ENCODE measurements at regions not wholly inside any gene's neighbourhood (a gene's known extent, or its start where the extent isn't known, plus 50 kb on each side); places are given as distances from the start of the nearest gene placed in this dataset.

DNA sequence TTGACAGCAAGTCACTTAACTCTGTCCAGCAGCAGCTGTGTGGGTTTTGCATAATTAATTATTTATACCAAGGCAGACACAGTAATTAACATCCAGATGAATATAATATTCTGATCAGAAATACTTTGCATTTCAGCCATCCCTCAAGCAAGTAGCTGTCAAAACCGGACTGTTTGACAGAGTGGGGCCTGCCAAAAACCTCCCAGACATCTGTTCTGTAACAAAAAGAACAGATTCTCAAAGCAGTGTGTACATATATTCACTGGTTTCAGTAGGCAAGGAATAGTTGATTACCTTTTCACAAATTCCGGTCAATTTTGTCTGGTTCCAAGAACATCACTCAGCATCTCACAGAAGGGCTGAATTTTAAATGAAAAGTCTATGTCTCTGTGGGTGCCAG is 291.6 kb downstream of the CMPK2 start:
- H3K27me3 Mint-ChIP-seq = peaks cover 2% of the 10 kb centered on the region
- no peak overlapping the region for H3K27ac Mint-ChIP-seq
- no peaks in the 10 kb centered on the region for H3K4me1 Mint-ChIP-seq
- no peaks in the 10 kb centered on the region for H3K9me3 Mint-ChIP-seq
- ATAC-seq (ENCODE audit: low read depth) (no peak), DNase-seq (no peak)
- H3K36me3 Mint-ChIP-seq = no peaks in the 10 kb centered on the region
- H3K4me3 Mint-ChIP-seq = no peak overlapping the region
- POLR2A ChIA-PET = no interaction called here

- ATAC-seq (ENCODE audit: low read depth) = no peak
- Mint-ChIP-seq H3K36me3 (no peaks in the 10 kb centered on the region), H3K4me3 (no peak overlapping the region), H3K27ac (no peak overlapping the region), H3K27me3 (peaks cover 2% of the 10 kb centered on the region), H3K9me3 (no peaks in the 10 kb centered on the region), H3K4me1 (no peaks in the 10 kb centered on the region)
- no peak for DNase-seq
- POLR2A ChIA-PET = no interaction called here
These were observed 289.4 kb downstream of the CMPK2 start for GRCh38 chr2:6576302-6576701.

- no peak overlapping the region for H3K27ac Mint-ChIP-seq
- H3K27me3 Mint-ChIP-seq = no peaks in the 10 kb centered on the region
- DNase-seq (no peak), ATAC-seq (ENCODE audit: low read depth) (no peak)
- H3K4me1 Mint-ChIP-seq = no peaks in the 10 kb centered on the region
- H3K4me3 Mint-ChIP-seq = no peak overlapping the region
- H3K9me3 Mint-ChIP-seq = no peaks in the 10 kb centered on the region
- no peaks in the 10 kb centered on the region for H3K36me3 Mint-ChIP-seq
- POLR2A ChIA-PET = no interaction called here
These were observed 287.7 kb downstream of the CMPK2 start for GRCh38 chr2:6577960-6578359.

GRCh38 chr2:6578416-6578815 is 287.3 kb downstream of the CMPK2 start:
- H3K27ac Mint-ChIP-seq = no peak overlapping the region
- DNase-seq (no peak), ATAC-seq (ENCODE audit: low read depth) (no peak)
- H3K36me3 Mint-ChIP-seq = no peaks in the 10 kb centered on the region
- no peaks in the 10 kb centered on the region for H3K27me3 Mint-ChIP-seq
- H3K4me3 Mint-ChIP-seq = no peak overlapping the region
- POLR2A ChIA-PET = no interaction called here
- no peaks in the 10 kb centered on the region for H3K9me3 Mint-ChIP-seq
- no peaks in the 10 kb centered on the region for H3K4me1 Mint-ChIP-seq

DNA sequence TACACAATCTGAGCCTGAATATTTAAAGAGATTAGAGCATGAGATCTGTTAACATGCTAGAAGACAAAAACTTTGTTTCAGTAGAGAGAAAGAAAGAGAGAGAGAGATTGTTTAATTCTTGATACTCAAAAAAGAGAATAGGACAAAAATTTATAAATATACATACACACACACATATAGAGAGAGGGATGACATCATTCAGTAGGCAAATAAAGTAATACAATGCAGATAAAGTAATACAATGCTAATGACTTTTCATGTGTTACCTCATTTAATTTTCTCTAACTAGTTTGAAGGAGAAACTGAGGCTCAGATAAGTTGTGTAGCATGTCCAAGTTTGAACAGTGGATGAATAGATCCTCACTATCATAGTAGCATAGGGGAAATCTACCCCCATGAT is 286.4 kb downstream of the CMPK2 start:
- H3K27me3 Mint-ChIP-seq = no peaks in the 10 kb centered on the region
- no peak for ATAC-seq (ENCODE audit: low read depth)
- H3K9me3 Mint-ChIP-seq = no peaks in the 10 kb centered on the region
- no peaks in the 10 kb centered on the region for H3K36me3 Mint-ChIP-seq
- no peak for DNase-seq
- POLR2A ChIA-PET = no interaction called here
- H3K4me1 Mint-ChIP-seq = no peaks in the 10 kb centered on the region
- no peak overlapping the region for H3K27ac Mint-ChIP-seq
- H3K4me3 Mint-ChIP-seq = no peak overlapping the region

- no peaks in the 10 kb centered on the region for H3K9me3 Mint-ChIP-seq
- POLR2A ChIA-PET = no interaction called here
- H3K36me3 Mint-ChIP-seq = no peaks in the 10 kb centered on the region
- H3K4me3 Mint-ChIP-seq = no peak overlapping the region
- DNase-seq = no peak
- no peak overlapping the region for H3K27ac Mint-ChIP-seq
- no peaks in the 10 kb centered on the region for H3K27me3 Mint-ChIP-seq
- no peak for ATAC-seq (ENCODE audit: low read depth)
- H3K4me1 Mint-ChIP-seq = no peaks in the 10 kb centered on the region
These were observed 284.7 kb downstream of the CMPK2 start for GRCh38 chr2:6580982-6581381.

DNA sequence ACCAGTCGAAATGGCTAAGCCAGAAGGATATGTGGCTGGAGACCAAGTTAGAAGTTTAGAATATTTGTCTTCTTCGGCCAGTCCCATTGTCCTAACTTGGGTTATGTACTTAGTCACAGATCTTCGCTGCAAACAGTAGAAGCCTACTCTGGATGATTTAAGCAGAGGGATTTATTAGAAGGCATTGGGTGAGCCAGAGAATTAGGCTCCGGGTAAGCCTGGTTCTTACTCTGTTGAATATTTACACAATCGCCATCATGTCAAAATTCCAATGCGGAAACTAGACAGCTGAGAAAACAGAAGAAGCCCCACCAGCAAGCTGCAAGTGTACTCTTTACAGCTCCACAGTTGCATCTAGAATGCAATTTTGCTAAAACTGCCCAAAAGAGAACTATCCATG is 276.6 kb downstream of the CMPK2 start:
- H3K27me3 Mint-ChIP-seq = no peaks in the 10 kb centered on the region
- no peak overlapping the region for H3K27ac Mint-ChIP-seq
- no peaks in the 10 kb centered on the region for H3K36me3 Mint-ChIP-seq
- H3K4me3 Mint-ChIP-seq = no peak overlapping the region
- no peaks in the 10 kb centered on the region for H3K4me1 Mint-ChIP-seq
- no peaks in the 10 kb centered on the region for H3K9me3 Mint-ChIP-seq
- ATAC-seq (ENCODE audit: low read depth) (no peak), DNase-seq (no peak)
- POLR2A ChIA-PET = no interaction called here

DNA sequence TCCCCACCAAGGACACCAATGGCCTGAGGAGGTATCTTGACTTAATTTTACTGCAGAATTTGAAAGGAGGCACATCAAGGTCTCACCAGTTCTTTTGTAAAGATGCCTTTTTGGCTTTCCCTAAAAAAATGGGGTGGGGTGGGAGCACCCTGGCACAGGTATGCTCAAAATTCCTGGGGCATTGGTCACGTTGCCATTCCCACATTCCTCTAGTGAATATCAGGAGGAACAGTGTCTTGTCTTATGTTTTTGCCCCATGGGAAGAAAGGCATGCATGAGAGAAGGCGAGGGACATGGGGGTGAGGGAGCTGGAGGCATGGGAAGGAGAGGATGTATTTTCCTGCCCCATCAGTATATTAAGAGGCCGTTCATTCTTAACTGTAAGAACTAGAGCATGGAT is 275.3 kb downstream of the CMPK2 start:
- no peaks in the 10 kb centered on the region for H3K27me3 Mint-ChIP-seq
- H3K4me1 Mint-ChIP-seq = no peaks in the 10 kb centered on the region
- H3K9me3 Mint-ChIP-seq = no peaks in the 10 kb centered on the region
- no peaks in the 10 kb centered on the region for H3K36me3 Mint-ChIP-seq
- H3K4me3 Mint-ChIP-seq = no peak overlapping the region
- POLR2A ChIA-PET = no interaction called here
- H3K27ac Mint-ChIP-seq = no peak overlapping the region
- DNase-seq (no peak), ATAC-seq (ENCODE audit: low read depth) (no peak)

DNA sequence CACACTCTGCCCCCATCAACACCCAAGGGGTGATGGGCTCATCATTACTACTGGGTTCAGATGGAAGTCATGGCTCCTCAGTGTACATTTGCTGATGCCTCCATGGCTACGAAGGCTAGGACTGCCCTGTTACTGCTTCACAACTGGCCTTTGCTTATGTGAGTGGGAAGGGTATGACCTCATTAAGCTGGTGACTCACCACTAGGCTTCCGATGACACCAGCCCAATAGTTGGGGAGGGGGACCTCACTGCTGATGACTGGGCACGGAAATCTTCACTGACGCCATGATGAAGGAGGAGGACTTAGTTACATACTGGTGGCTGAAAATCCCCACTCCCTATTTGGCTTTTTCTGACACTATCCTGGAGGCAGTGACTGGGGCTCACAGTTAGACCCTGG is 263.2 kb downstream of the CMPK2 start:
- ATAC-seq (ENCODE audit: low read depth) = no peak
- no peak overlapping the region for H3K4me3 Mint-ChIP-seq
- H3K4me1 Mint-ChIP-seq = no peaks in the 10 kb centered on the region
- no peak overlapping the region for H3K27ac Mint-ChIP-seq
- H3K27me3 Mint-ChIP-seq = peaks cover 3% of the 10 kb centered on the region
- no peaks in the 10 kb centered on the region for H3K36me3 Mint-ChIP-seq
- DNase-seq = no peak
- POLR2A ChIA-PET = no interaction called here
- H3K9me3 Mint-ChIP-seq = no peaks in the 10 kb centered on the region

DNA sequence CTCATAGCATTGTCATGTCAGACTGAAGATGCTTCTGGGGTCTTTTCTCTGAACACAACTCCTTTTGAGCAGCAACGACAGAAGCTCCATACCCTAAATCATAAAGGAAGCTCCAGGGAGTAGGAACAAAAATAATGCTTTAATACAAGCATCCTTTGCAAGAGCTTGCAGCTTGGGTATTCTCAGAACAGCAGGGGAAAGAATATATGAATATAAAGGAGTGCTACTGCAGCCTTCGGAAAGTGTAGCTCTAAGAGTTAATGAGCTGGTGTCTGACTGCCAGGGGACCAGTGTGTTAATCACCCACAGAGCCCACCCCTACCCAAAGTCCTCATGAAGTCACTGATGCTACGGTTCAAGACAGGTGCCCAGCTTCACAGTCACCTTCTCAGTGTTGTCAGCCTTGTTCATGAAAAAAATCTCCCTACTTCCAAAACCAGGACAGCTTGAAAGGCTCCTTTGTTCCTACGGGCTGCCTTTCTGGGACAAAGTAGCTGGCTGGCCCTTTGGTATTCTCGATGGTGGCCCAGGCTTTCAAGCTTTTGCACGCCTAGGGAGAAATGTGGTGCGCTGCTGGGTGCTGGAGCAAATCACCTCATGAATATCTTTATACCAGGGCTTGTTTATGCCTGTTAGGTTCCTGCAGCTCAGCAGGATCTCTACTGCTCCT is 259.7 kb downstream of the CMPK2 start:
- ATAC-seq (ENCODE audit: low read depth) = no peak
- no peaks in the 10 kb centered on the region for H3K27me3 Mint-ChIP-seq
- POLR2A ChIA-PET = no interaction called here
- no peaks in the 10 kb centered on the region for H3K9me3 Mint-ChIP-seq
- H3K4me3 Mint-ChIP-seq = no peak overlapping the region
- no peaks in the 10 kb centered on the region for H3K36me3 Mint-ChIP-seq
- H3K4me1 Mint-ChIP-seq = no peaks in the 10 kb centered on the region
- DNase-seq = no peak
- no peak overlapping the region for H3K27ac Mint-ChIP-seq

DNA sequence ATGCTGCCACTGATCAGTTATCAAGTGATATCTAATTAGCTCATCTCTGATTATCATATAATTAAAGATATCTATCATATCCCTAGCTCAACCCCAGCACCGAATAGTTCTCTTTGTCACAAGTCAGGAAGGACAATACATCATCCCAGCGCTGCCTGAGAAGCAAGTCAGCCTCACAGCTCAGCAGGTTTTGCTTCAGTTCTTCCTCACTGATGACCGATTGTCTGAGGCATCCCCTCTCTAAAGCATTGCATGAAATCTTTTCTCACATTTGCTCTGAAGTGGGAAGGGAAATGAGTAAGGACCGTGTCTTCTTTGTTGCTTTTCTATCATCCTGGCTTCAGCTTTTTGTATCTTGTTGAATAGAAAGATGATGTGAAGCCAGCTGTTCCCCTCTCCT is 247.9 kb downstream of the CMPK2 start:
- Mint-ChIP-seq H3K4me1 (no peaks in the 10 kb centered on the region), H3K9me3 (no peaks in the 10 kb centered on the region), H3K4me3 (no peak overlapping the region), H3K27ac (no peak overlapping the region), H3K36me3 (no peaks in the 10 kb centered on the region), H3K27me3 (no peaks in the 10 kb centered on the region)
- ATAC-seq (ENCODE audit: low read depth) (no peak), DNase-seq (no peak)
- POLR2A ChIA-PET = no interaction called here

- no peak overlapping the region for H3K4me3 Mint-ChIP-seq
- no peak for DNase-seq
These were observed 247.5 kb downstream of the CMPK2 start for GRCh38 chr2:6618201-6618600.

DNA sequence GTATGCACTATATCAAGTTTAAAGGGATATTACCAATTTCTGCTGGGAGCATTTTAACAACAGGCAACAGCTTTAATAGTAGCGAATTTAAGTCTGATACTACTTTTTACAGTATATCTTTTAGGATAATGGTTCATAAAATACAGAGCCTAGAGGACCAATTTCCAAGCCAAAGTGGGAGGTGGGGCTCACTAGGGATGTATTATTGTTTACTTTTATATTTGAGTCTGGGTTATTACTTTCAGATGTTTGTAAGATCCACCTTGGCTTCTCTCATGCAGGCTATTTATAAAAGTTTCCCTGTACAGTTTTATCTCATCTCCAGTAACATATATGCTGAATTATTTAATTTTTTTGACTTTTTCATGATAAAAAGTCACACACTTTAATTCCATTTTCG is 242.0 kb downstream of the CMPK2 start:
- H3K27me3 Mint-ChIP-seq = no peaks in the 10 kb centered on the region
- no peaks in the 10 kb centered on the region for H3K9me3 Mint-ChIP-seq
- no peaks in the 10 kb centered on the region for H3K36me3 Mint-ChIP-seq
- POLR2A ChIA-PET = no interaction called here
- no peaks in the 10 kb centered on the region for H3K4me1 Mint-ChIP-seq
- DNase-seq = no peak
- no peak for ATAC-seq (ENCODE audit: low read depth)
- H3K27ac Mint-ChIP-seq = no peak overlapping the region
- H3K4me3 Mint-ChIP-seq = no peak overlapping the region

More at GRCh38 chr2:6618201-6618600, 247.5 kb downstream of the CMPK2 start:
- no peaks in the 10 kb centered on the region for H3K36me3 Mint-ChIP-seq
- POLR2A ChIA-PET = no interaction called here
- H3K27me3 Mint-ChIP-seq = no peaks in the 10 kb centered on the region
- H3K4me1 Mint-ChIP-seq = no peaks in the 10 kb centered on the region
- ATAC-seq (ENCODE audit: low read depth) = no peak
- no peaks in the 10 kb centered on the region for H3K9me3 Mint-ChIP-seq
- H3K27ac Mint-ChIP-seq = no peak overlapping the region

DNA sequence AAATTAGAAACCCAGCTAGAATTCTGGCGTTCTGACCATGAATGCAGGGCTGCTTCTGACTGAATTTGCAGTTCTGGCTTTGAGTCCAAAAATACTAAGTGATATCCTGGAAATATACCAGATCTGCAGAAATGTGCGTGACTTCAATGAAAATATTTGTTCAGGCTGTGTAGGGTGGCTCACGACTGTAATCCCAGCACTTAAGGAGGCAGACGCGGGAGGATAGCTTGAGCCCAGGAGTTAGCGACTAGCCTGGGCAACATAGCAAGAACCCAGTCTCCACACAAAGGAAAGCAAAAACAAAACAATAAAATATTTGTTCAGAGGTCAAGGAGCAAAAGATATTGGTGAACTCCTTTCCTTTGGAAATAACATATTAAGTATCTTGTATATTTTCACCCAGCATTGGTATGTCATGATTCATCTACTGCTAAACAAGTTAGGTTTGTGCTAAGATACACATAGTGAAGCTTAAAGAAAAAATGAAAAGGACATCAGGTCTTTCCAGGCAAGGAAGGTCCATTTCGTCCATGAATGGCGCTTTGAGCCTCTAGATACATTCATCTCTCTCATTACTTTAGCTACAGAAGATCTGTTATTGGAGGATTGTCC is 239.2 kb downstream of the CMPK2 start:
- Mint-ChIP-seq H3K27ac (no peak overlapping the region), H3K4me1 (no peaks in the 10 kb centered on the region), H3K4me3 (no peak overlapping the region), H3K9me3 (no peaks in the 10 kb centered on the region), H3K27me3 (no peaks in the 10 kb centered on the region), H3K36me3 (no peaks in the 10 kb centered on the region)
- POLR2A ChIA-PET = no interaction called here
- ATAC-seq (ENCODE audit: low read depth) (no peak), DNase-seq (no peak)

- Mint-ChIP-seq H3K27ac (no peak overlapping the region), H3K36me3 (no peaks in the 10 kb centered on the region), H3K4me1 (no peaks in the 10 kb centered on the region), H3K4me3 (no peak overlapping the region), H3K9me3 (no peaks in the 10 kb centered on the region), H3K27me3 (no peaks in the 10 kb centered on the region)
- POLR2A ChIA-PET = no interaction called here
- ATAC-seq (ENCODE audit: low read depth) (no peak), DNase-seq (no peak)
These were observed 238.4 kb downstream of the CMPK2 start for GRCh38 chr2:6627316-6627715.
